ENCODE measurements at regions not wholly inside any gene's neighbourhood (a gene's known extent, or its start where the extent isn't known, plus 50 kb on each side); places are given as distances from the start of the nearest gene placed in this dataset.

DNA sequence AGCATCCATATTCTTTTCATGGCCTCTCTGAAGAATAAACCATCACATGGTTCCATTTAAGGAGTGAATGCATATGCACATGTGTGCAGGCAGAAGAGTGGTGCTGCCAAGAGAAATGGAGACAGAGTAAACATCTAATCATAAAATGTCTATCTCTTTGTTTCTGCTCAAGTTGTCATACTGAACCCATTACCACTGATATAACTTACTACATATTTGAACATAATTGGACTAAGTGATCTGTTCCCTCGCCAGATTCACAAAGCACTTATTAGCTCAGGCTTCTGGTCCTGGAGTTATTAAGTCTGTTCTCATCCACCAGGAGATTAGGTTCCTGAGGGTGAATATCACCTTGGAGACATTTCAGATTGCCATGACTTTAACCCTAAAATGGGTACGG is 72.3 kb upstream of the XYLT1 start:
- no peak for TF ChIP-seq Cebpa-rat (IDR thresholded peaks at IDR 0.05)

DNA sequence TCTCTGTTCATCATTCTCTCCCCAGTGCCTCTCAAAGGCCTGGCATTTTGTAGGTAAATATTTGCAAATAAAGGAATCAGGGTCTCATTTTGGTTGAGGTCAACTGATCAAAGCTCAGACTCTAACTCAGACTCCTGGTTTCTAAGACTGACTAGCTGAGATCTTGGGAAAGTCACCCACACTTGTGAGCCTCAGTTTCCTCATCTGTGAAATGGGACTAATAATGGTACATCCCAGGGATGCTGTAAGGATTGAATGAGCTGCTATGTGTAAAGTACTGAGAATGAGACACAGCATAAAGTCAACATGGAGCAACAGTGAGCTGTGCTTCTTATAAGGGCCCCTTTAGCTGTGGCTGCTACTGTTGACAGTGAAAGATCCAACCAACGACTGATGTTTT is 70.6 kb upstream of the XYLT1 start:
- Histone ChIP-seq H3K27ac (no peak overlapping the region), H3K9ac (no peak overlapping the region), H3K4me2 (no peak overlapping the region), H3K27me3 (no peaks in the 10 kb centered on the region), H3K9me3 (replicated peaks in 1 of 11) (peaks cover 0 to 7% (median 0%) of the 10 kb centered on the region in 11 experiments; a peak in 2 of 22 replicates), H3K4me3 (no peak overlapping the region), H3K4me1 (no peaks in the 10 kb centered on the region), H4K20me1 (no peaks in the 10 kb centered on the region), H3K36me3 (no peaks in the 10 kb centered on the region)
- TF ChIP-seq Cebpa-rat (IDR thresholded peaks at IDR 0.05) = no peak

More for the DNA sequence above, 72.3 kb upstream of the XYLT1 start:
- Histone ChIP-seq H3K4me3 (no peak overlapping the region), H3K9ac (no peak overlapping the region), H3K4me1 (no peaks in the 10 kb centered on the region), H4K20me1 (no peaks in the 10 kb centered on the region), H3K9me3 (replicated peaks in 1 of 11) (peaks cover 0 to 7% (median 0%) of the 10 kb centered on the region in 11 experiments; a peak in 2 of 22 replicates), H3K4me2 (no peak overlapping the region), H3K27ac (no peak overlapping the region), H3K27me3 (no peaks in the 10 kb centered on the region), H3K36me3 (no peaks in the 10 kb centered on the region)

DNA sequence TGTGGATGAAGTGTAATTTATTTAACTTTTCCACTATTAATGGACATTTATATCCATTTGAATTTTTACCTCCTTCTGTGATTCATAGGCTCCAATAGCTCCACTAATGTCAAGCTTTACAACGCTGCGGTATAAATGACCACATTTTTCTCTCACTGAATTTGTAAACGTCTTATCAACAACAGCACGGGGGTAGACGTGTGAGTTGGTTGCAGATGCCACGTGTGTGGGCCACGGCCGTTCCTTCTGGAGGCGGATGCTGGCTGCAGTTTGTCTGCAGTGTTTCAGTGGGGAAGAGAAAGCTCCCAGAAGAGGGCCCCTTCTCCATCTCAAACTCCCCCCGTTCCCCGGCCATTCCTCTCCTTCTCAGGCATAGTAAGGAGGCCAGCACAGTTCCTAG is 68.2 kb upstream of the XYLT1 start:
- Histone ChIP-seq H3K4me2 (no peak overlapping the region), H3K36me3 (no peaks in the 10 kb centered on the region), H3K4me1 (no peaks in the 10 kb centered on the region), H3K9ac (no peak overlapping the region), H4K20me1 (no peaks in the 10 kb centered on the region), H3K4me3 (no peak overlapping the region), H3K27me3 (no peaks in the 10 kb centered on the region), H3K27ac (no peak overlapping the region), H3K9me3 (replicated peaks in 1 of 11) (peaks cover 0 to 2% (median 0%) of the 10 kb centered on the region in 11 experiments; a peak in 1 of 22 replicates)
- TF ChIP-seq Cebpa-rat (IDR thresholded peaks at IDR 0.05) = no peak

DNA sequence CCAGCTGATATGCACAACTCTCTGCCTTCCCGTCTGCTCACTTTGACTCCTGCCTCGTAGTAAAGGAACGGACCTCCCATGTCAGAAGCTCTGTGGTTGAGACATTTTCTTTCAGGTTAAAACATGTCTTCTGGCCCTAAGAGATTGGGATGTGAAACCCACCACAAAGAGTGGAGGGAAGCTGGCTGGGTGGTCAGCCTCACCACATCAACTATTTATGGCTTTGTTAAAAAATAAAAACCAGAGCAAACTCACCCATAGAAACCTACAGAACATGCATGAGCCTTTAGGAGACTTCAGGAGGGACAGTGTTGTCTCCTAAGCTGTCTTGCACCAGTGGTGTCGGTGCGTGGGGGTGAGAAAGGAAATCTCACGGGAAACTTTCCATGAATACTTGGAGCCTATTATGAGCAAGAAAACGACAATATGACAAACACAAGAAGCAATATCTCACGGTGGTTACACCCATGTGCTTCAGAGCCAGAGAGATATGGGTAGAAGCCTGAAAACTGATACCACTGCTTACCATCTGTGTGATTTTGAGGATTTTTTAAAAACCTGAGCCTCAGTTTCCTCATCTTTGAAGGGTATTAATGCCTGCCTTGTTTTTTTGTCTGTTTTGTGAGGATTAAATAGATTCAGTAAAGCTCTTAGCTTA is 61.7 kb upstream of the XYLT1 start:
- Histone ChIP-seq H3K36me3 (no peaks in the 10 kb centered on the region), H3K9me3 (replicated peaks in 1 of 11) (peaks cover 5 to 14% (median 11%) of the 10 kb centered on the region in 11 experiments; a peak in 20 of 22 replicates), H3K27ac (no peak overlapping the region), H3K4me3 (no peak overlapping the region), H3K9ac (no peak overlapping the region), H3K27me3 (no peaks in the 10 kb centered on the region), H4K20me1 (no peaks in the 10 kb centered on the region), H3K4me1 (peaks cover 0 to 18% (median 12%) of the 10 kb centered on the region in 10 experiments; a peak in 18 of 20 replicates), H3K4me2 (peak overlapping the region; percentile 12 to 55 (median 36); a peak in 18 of 22 replicates)
- no peak for TF ChIP-seq Cebpa-rat (IDR thresholded peaks at IDR 0.05)

DNA sequence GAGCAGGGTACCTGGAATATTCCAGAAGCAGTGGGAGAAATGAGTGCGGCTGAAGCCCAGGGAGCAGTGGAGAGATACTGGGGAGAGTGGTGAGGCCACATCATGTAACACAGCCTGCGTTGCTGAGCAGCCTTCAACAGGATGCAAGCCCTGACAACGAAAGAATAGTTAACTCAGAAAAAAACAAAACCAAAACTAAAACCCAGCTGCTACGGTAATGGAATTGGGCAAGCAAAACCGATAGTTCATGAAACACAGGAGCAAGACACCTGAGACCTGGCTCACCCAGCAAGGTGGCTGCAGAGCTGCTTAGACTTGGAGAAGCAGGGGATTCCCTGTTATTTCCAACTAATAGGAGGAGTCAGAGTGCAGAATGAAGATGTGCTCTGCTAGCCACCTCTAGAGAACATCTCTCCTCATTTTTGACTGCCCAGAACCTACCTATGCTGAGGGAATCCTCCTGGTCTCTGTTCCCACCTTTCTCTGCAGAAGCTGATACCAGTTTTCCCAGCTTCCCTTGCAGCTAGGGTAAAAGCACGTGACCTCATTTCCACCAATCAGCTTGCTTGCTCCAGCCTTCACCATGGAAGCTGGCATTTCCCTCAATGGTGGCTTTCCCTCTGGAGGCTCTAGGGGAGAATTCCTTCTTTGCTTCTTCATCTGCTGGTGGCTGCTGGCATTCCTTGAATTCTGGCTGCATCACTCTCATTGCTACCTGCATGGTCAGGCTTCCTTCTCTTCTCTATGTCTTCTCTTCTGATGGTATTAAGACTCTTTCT is 59.4 kb upstream of the XYLT1 start:
- no peaks in the 10 kb centered on the region for H4K20me1 ChIP-seq
- H3K27ac ChIP-seq = no peak overlapping the region
- H3K36me3 ChIP-seq = no peaks in the 10 kb centered on the region
- peaks cover 5 to 26% (median 16%) of the 10 kb centered on the region in 10 experiments for H3K4me1 ChIP-seq
- no peak overlapping the region for H3K4me2 ChIP-seq
- peaks cover 5 to 14% (median 11%) of the 10 kb centered on the region in 11 experiments; a peak in 20 of 22 replicates for H3K9me3 ChIP-seq (replicated peaks in 1 of 11)
- H3K27me3 ChIP-seq = no peaks in the 10 kb centered on the region
- no peak overlapping the region for H3K4me3 ChIP-seq
- no peak for TF ChIP-seq Cebpa-rat (IDR thresholded peaks at IDR 0.05)
- no peak overlapping the region for H3K9ac ChIP-seq

DNA sequence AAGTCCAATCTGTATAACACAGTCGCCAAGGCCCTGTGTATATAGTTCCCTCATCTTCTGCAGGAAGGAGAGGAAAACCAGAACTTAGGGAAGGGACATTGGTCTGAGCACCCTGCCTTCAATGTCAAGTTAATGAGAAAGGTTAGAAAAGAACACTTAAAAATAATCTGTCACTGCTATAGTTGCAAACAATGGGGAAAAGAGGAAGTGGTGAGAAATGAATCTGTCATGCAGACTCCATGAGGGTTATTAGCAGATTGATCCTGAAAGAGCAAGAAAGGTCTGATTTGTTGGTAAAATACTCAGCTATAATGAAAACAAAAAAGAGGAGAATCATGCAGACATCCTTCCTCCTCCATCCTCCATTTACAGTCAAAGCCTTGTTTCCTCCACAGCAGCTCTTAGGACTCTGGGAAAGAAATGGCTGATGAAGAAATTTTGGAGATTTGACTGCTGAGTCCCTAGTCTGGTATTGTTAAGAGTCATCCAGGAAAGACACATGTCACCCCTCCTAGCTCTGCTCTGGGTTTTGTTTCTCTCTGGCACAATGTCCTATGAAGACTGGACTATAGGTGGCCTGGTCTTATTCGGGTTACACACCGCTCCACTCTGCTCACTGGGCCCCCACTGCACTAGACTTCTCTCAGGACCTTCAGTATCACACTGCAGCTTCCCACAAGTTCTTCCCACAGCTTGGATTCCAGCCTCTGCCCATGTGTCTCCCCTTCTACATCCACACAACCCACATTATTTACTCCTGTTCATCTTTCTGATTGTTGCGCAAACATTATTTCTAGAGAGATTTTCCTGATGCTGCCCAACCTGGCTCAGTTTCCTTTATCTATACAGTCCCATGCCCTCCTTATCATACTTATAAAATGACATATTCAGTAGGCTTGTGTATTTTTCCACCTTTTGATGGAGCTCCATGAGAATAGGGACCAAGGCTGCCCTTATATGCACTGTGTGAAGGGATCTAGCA is 56.5 kb upstream of the XYLT1 start:
- Histone ChIP-seq H3K36me3 (no peaks in the 10 kb centered on the region), H4K20me1 (no peaks in the 10 kb centered on the region), H3K4me1 (peaks cover 4 to 17% (median 8%) of the 10 kb centered on the region in 10 experiments), H3K4me3 (no peak overlapping the region), H3K27me3 (no peaks in the 10 kb centered on the region), H3K4me2 (peak overlapping the region in 5 of 11 experiments; percentile 3 to 34 (median 19); a peak in 4 of 22 replicates), H3K9ac (no peak overlapping the region), H3K9me3 (replicated peaks in 1 of 11) (peaks cover 5 to 14% (median 11%) of the 10 kb centered on the region in 11 experiments; a peak in 20 of 22 replicates), H3K27ac (no peak overlapping the region; a peak in 2 of 22 replicates)
- peak in 2 of 11 experiments; percentile 19 to 45; a peak in 1 of 22 replicates for TF ChIP-seq Cebpa-rat (IDR thresholded peaks at IDR 0.05)

DNA sequence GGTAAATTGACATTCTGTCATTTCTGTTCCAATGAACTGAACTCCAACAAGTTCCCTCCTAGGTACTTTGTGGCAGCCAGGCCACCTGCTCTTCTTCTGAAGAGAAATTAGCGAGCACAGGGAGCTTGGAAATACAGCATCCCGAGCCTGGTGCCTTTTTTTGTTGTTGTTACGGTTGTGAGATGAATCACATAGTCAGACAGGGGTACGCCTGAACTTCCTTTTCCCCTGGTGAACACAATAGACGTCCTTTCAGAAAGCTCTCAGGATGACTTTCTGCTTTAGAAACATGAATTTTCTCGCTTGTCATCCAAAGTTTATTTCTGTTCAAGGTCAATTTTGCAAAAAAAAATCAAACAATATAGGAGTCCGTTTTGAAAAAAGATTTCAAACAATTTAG is 53.9 kb upstream of the XYLT1 start:
- no peak overlapping the region for H3K4me2 ChIP-seq
- TF ChIP-seq Cebpa-rat (IDR thresholded peaks at IDR 0.05) = no peak
- no peaks in the 10 kb centered on the region for H3K36me3 ChIP-seq
- no peaks in the 10 kb centered on the region for H4K20me1 ChIP-seq
- H3K27me3 ChIP-seq = no peaks in the 10 kb centered on the region
- H3K9ac ChIP-seq = no peak overlapping the region
- H3K9me3 ChIP-seq (replicated peaks in 1 of 11) = peaks cover 0 to 2% (median 0%) of the 10 kb centered on the region in 11 experiments; a peak in 2 of 22 replicates
- no peak overlapping the region for H3K27ac ChIP-seq
- H3K4me1 ChIP-seq = peaks cover 0 to 12% (median 4%) of the 10 kb centered on the region in 10 experiments; a peak in 11 of 20 replicates
- H3K4me3 ChIP-seq = no peak overlapping the region

DNA sequence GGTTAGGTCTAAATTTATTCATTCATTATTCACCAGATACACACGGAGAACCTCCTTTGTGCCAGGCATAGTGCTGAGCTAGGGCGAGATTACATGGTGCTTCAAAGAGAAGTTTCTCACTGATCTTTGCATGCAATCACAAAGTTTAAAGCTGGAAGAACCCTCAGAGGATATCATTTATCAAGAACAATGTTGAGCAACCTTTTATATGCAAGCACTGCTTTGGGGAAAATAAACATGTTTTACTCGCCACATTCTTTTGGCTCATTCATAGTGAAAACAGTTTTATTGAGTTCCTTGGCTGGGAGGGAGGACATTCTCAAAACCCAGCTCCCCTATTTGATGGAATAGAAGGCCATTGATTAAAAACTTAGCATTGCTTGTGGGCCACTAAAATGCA is 49.8 kb upstream of the XYLT1 start:
- Histone ChIP-seq H3K4me1 (no peaks in the 10 kb centered on the region), H3K27ac (no peak overlapping the region), H3K36me3 (no peaks in the 10 kb centered on the region), H3K4me3 (no peak overlapping the region), H3K4me2 (no peak overlapping the region), H3K27me3 (no peaks in the 10 kb centered on the region), H4K20me1 (no peaks in the 10 kb centered on the region), H3K9me3 (replicated peaks in 1 of 11) (no peaks in the 10 kb centered on the region), H3K9ac (no peak overlapping the region)
- no peak for TF ChIP-seq Cebpa-rat (IDR thresholded peaks at IDR 0.05)
